GM19351 (cell line): ENCODE measurements at regions not wholly inside any gene's neighbourhood (a gene's known extent, or its start where the extent isn't known, plus 50 kb on each side); places are given as distances from the start of the nearest gene placed in this dataset.

ENCODE experiments used
- ATAC-seq: cut with Tn5 transposase; IDR thresholded peaks from one replicate; pipeline ENCODE4 v1.9.1; 2021; ENCODE audit warnings: mild to moderate bottlenecking, moderate library complexity; ENCODE audit not compliant: unreplicated experiment

- ATAC-seq, result no peak
Observed at GRCh38 chr1:56418151-56418631, 161.2 kb downstream of the PLPP3 start.

GRCh38 chr1:56417646-56418045 lies 161.7 kb downstream of the PLPP3 start:
- no peak for ATAC-seq

GRCh38 chr1:56416495-56416894 lies 162.9 kb downstream of the PLPP3 start:
- no peak for ATAC-seq

- ATAC-seq, result no peak
Observed at GRCh38 chr1:56415720-56416119, 163.6 kb downstream of the PLPP3 start.

GRCh38 chr1:56415258-56415657 lies 164.1 kb downstream of the PLPP3 start:
- ATAC-seq, result no peak

- no peak for ATAC-seq
Observed at GRCh38 chr1:56414728-56415224, 164.6 kb downstream of the PLPP3 start.

- ATAC-seq, result no peak
Observed at GRCh38 chr1:56413671-56414199, 165.6 kb downstream of the PLPP3 start.

GRCh38 chr1:56411484-56412180 lies 167.7 kb downstream of the PLPP3 start:
- ATAC-seq, result no peak

- ATAC-seq, result no peak
Observed at GRCh38 chr1:56411021-56411420, 168.3 kb downstream of the PLPP3 start.

GRCh38 chr1:56410405-56410804 lies 169.0 kb downstream of the PLPP3 start:
- no peak for ATAC-seq

GRCh38 chr1:56409112-56409691 lies 170.2 kb downstream of the PLPP3 start:
- ATAC-seq, result peak; percentile 51

GRCh38 chr1:56406821-56407220 lies 172.5 kb downstream of the PLPP3 start:
- no peak for ATAC-seq

GRCh38 chr1:56404561-56405030 lies 174.8 kb downstream of the PLPP3 start:
- no peak for ATAC-seq

- no peak for ATAC-seq
Observed at GRCh38 chr1:56404066-56404465, 175.3 kb downstream of the PLPP3 start.

GRCh38 chr1:56403321-56403720 lies 176.0 kb downstream of the PLPP3 start:
- ATAC-seq, result no peak

- no peak for ATAC-seq
Observed at GRCh38 chr1:56401191-56401590, 178.2 kb downstream of the PLPP3 start.

- ATAC-seq, result no peak
Observed at GRCh38 chr1:56400526-56400925, 178.8 kb downstream of the PLPP3 start.

- ATAC-seq, result no peak
Observed at GRCh38 chr1:56399795-56400194, 179.6 kb downstream of the PLPP3 start.

- no peak for ATAC-seq
Observed at GRCh38 chr1:56399326-56399725, 180.0 kb downstream of the PLPP3 start.

- ATAC-seq, result no peak
Observed at GRCh38 chr1:56397811-56398231, 181.5 kb downstream of the PLPP3 start.

- no peak for ATAC-seq
Observed at GRCh38 chr1:56397409-56397808, 182.0 kb downstream of the PLPP3 start.

GRCh38 chr1:56396581-56396980 lies 182.8 kb downstream of the PLPP3 start:
- no peak for ATAC-seq
